Endothelial cell (in vitro differentiated cells): ENCODE measurements at regions not wholly inside any gene's neighbourhood (a gene's known extent, or its start where the extent isn't known, plus 50 kb on each side); places are given as distances from the start of the nearest gene placed in this dataset.

Experiments used
- DNase-seq: peaks from one replicate; pipeline ENCODE4 v3.0.0; 2021; ENCODE audit warnings: low spot score
- H3K27ac Mint-ChIP-seq: one replicate; pipeline ENCODE4 v1.8.0; 2021; ENCODE audit warnings: mixed read lengths, inconsistent platforms; ENCODE audit not compliant: unreplicated experiment
- H3K27me3 Mint-ChIP-seq: one replicate; pipeline ENCODE4 v1.8.0; 2021; ENCODE audit warnings: mild to moderate bottlenecking, moderate library complexity, mixed read lengths, inconsistent platforms; ENCODE audit not compliant: unreplicated experiment
- H3K36me3 Mint-ChIP-seq: one replicate; pipeline ENCODE4 v1.8.0; 2021; ENCODE audit warnings: mild to moderate bottlenecking, low read depth, mixed read lengths, inconsistent platforms; ENCODE audit not compliant: unreplicated experiment
- H3K4me1 Mint-ChIP-seq: one replicate; pipeline ENCODE4 v1.8.0; 2021; ENCODE audit warnings: mild to moderate bottlenecking, mixed read lengths, inconsistent platforms; ENCODE audit not compliant: unreplicated experiment
- H3K4me3 Mint-ChIP-seq: one replicate; pipeline ENCODE4 v1.8.0; 2021; ENCODE audit warnings: mild to moderate bottlenecking, mixed read lengths, inconsistent platforms; ENCODE audit not compliant: unreplicated experiment
- H3K9me3 Mint-ChIP-seq: one replicate; pipeline ENCODE4 v1.8.0; 2021; ENCODE audit warnings: mixed read lengths, inconsistent platforms; ENCODE audit not compliant: unreplicated experiment
- CTCF ChIP-seq: fragments of 200-600 bp; sonication (generic); IDR thresholded peaks from one replicate; pipeline ENCODE4 v1.5.0; 2021; ENCODE audit warnings: antibody characterized with exemption; ENCODE audit not compliant: unreplicated experiment

GRCh38 chr10:63702092-63702491 is 180.9 kb downstream of the REEP3 start:
- H3K27ac Mint-ChIP-seq: no peak overlapping the region
- peaks cover 1% of the 10 kb centered on the region for H3K27me3 Mint-ChIP-seq
- no peak overlapping the region for H3K4me3 Mint-ChIP-seq
- peaks cover 13% of the 10 kb centered on the region for H3K4me1 Mint-ChIP-seq
- H3K36me3 Mint-ChIP-seq: no peaks in the 10 kb centered on the region
- no peak for DNase-seq
- no peak for TF ChIP-seq CTCF
- no peaks in the 10 kb centered on the region for H3K9me3 Mint-ChIP-seq

GRCh38 chr10:63703113-63703670 is 182.0 kb downstream of the REEP3 start:
- peaks cover 13% of the 10 kb centered on the region for H3K4me1 Mint-ChIP-seq
- H3K36me3 Mint-ChIP-seq: no peaks in the 10 kb centered on the region
- no peak overlapping the region for H3K27ac Mint-ChIP-seq
- H3K27me3 Mint-ChIP-seq: peaks cover 1% of the 10 kb centered on the region
- no peak overlapping the region for H3K4me3 Mint-ChIP-seq
- no peaks in the 10 kb centered on the region for H3K9me3 Mint-ChIP-seq
- no peak for TF ChIP-seq CTCF
- no peak for DNase-seq

- no peak for TF ChIP-seq CTCF
- no peak overlapping the region for H3K27ac Mint-ChIP-seq
- DNase-seq: no peak
- H3K4me1 Mint-ChIP-seq: peaks cover 15% of the 10 kb centered on the region
- no peaks in the 10 kb centered on the region for H3K36me3 Mint-ChIP-seq
- H3K4me3 Mint-ChIP-seq: no peak overlapping the region
- peaks cover 1% of the 10 kb centered on the region for H3K27me3 Mint-ChIP-seq
- H3K9me3 Mint-ChIP-seq: no peaks in the 10 kb centered on the region
These were observed 182.6 kb downstream of the REEP3 start for GRCh38 chr10:63703740-63704345.

- Mint-ChIP-seq H3K36me3 (no peaks in the 10 kb centered on the region), H3K4me1 (peaks cover 20% of the 10 kb centered on the region), H3K9me3 (no peaks in the 10 kb centered on the region), H3K4me3 (no peak overlapping the region), H3K27ac (no peak overlapping the region), H3K27me3 (peaks cover 3% of the 10 kb centered on the region)
- TF ChIP-seq CTCF: no peak
- no peak for DNase-seq
These were observed 186.2 kb downstream of the REEP3 start for GRCh38 chr10:63707254-63707910.

GRCh38 chr10:63708421-63708820 is 187.2 kb downstream of the REEP3 start:
- no peak overlapping the region for H3K4me3 Mint-ChIP-seq
- H3K27ac Mint-ChIP-seq: no peak overlapping the region
- H3K27me3 Mint-ChIP-seq: peaks cover 6% of the 10 kb centered on the region
- no peaks in the 10 kb centered on the region for H3K36me3 Mint-ChIP-seq
- peaks cover 26% of the 10 kb centered on the region for H3K4me1 Mint-ChIP-seq
- DNase-seq: no peak
- no peaks in the 10 kb centered on the region for H3K9me3 Mint-ChIP-seq
- no peak for TF ChIP-seq CTCF
